HEK293 (cell line): ENCODE measurements at regions not wholly inside any gene's neighbourhood (a gene's known extent, or its start where the extent isn't known, plus 50 kb on each side); places are given as distances from the start of the nearest gene placed in this dataset.

ENCODE experiments used
- CTCF ChIA-PET: fragments of 350-600 bp; formaldehyde crosslinking; extraction: SDS; loops from one replicate; lab custom pipeline; 2021; ENCODE audit warnings: antibody characterized with exemption; lab: Yijun Ruan, JAX
- POLR2A ChIA-PET: fragments of 300-600 bp; formaldehyde crosslinking; extraction: SDS; loops from one replicate; lab custom pipeline; 2020; ENCODE audit warnings: antibody characterized with exemption, inconsistent platforms; lab: Yijun Ruan, JAX
- H3K27ac ChIP-seq: fragments of 200-500 bp; sonication (Bioruptor generic); 2 replicates; pipeline ENCODE4 v1.5.1; 2014; ENCODE audit warnings: low read depth, low read length, control low read depth, inconsistent platforms; ENCODE audit errors: extremely low read depth
- H3K36me3 ChIP-seq, 2 experiments: fragments of 200-500 bp in 1 of 2; sonication (Bioruptor generic) in 1 of 2; 1 replicate in 1 of 2; 2 replicates in 1 of 2; pipeline ENCODE4 v1.5.1; 2014 to 2017; ENCODE audit warnings: inconsistent platforms in 2 of 2, low read length in 2 of 2; ENCODE audit not compliant: control insufficient read depth in 2 of 2, insufficient read depth in 1 of 2
- H3K4me1 ChIP-seq: fragments of 200-500 bp; sonication (Bioruptor generic); 2 replicates; pipeline ENCODE4 v1.5.1; 2014; ENCODE audit warnings: mild to moderate bottlenecking, low read length, inconsistent platforms; ENCODE audit not compliant: control insufficient read depth, insufficient read depth
- H3K4me3 ChIP-seq: 2 replicates; pipeline ENCODE4 v1.5.1; 2011; ENCODE audit warnings: low read depth, mild to moderate bottlenecking, control low read depth, low read length, moderate library complexity
- H3K9me3 ChIP-seq: fragments of 200-500 bp; sonication (Bioruptor generic); 2 replicates; pipeline ENCODE4 v1.5.1; 2014; ENCODE audit warnings: low read depth, low read length, inconsistent platforms; ENCODE audit not compliant: control insufficient read depth, insufficient read depth
- FEZF1 ChIP-seq: fragments of 450-650 bp; formaldehyde crosslinking; IDR thresholded peaks from 2 replicates; pipeline ENCODE4 v1.5.1; 2016; ENCODE audit warnings: missing biosample characterization, missing genetic modification characterization
- GLI2 ChIP-seq: fragments of 450-650 bp; formaldehyde crosslinking; IDR thresholded peaks from 2 replicates; pipeline ENCODE4; 2017; ENCODE audit warnings: missing biosample characterization, missing genetic modification characterization, low read depth, borderline replicate concordance
- HOXD13 ChIP-seq: sonication (generic); formaldehyde crosslinking; IDR thresholded peaks from 2 replicates; pipeline ENCODE4 v1.8.0; 2022; ENCODE audit warnings: missing genetic modification reagents, borderline replicate concordance
- KLF17 ChIP-seq: fragments of 450-650 bp; formaldehyde crosslinking; IDR thresholded peaks from 2 replicates; pipeline ENCODE4 v1.5.1; 2016; ENCODE audit warnings: missing biosample characterization, missing genetic modification characterization
- MYNN ChIP-seq: fragments of 450-650 bp; formaldehyde crosslinking; IDR thresholded peaks from 2 replicates; pipeline ENCODE4 v1.5.1; 2016; ENCODE audit warnings: missing biosample characterization, missing genetic modification characterization, borderline replicate concordance
- OSR2 ChIP-seq: fragments of 450-650 bp; formaldehyde crosslinking; IDR thresholded peaks from 2 replicates; pipeline ENCODE4 v1.5.1; 2016; ENCODE audit warnings: missing biosample characterization, missing genetic modification characterization
- ZBTB11 ChIP-seq: fragments of 450-650 bp; formaldehyde crosslinking; conservative IDR thresholded peaks from 2 replicates; pipeline ENCODE4 v1.5.1; 2016; ENCODE audit warnings: low read depth, missing biosample characterization, missing genetic modification characterization
- ZBTB20 ChIP-seq: fragments of 450-650 bp; formaldehyde crosslinking; IDR thresholded peaks from 2 replicates; pipeline ENCODE4 v1.5.1; 2016; ENCODE audit warnings: missing biosample characterization, missing genetic modification characterization
- ZBTB21 ChIP-seq: fragments of 450-650 bp; formaldehyde crosslinking; IDR thresholded peaks from 2 replicates; pipeline ENCODE4 v1.5.1; 2017; ENCODE audit warnings: missing biosample characterization, missing genetic modification characterization
- ZEB2 ChIP-seq: fragments of 450-650 bp; formaldehyde crosslinking; IDR thresholded peaks from 2 replicates; pipeline ENCODE4 v1.5.1; 2016; ENCODE audit warnings: missing biosample characterization, missing genetic modification characterization
- ZFP3 ChIP-seq: fragments of 450-650 bp; formaldehyde crosslinking; IDR thresholded peaks from 2 replicates; pipeline ENCODE4 v1.5.1; 2016; ENCODE audit warnings: low read depth, missing biosample characterization, missing genetic modification characterization
- ZNF140 ChIP-seq: fragments of 450-650 bp; formaldehyde crosslinking; IDR thresholded peaks from 2 replicates; pipeline ENCODE4 v1.5.1; 2016; ENCODE audit warnings: missing biosample characterization, missing genetic modification characterization
- ZNF266 ChIP-seq: fragments of 450-650 bp; formaldehyde crosslinking; IDR thresholded peaks from 2 replicates; pipeline ENCODE4 v1.5.1; 2016; ENCODE audit warnings: missing biosample characterization, missing genetic modification characterization, low read depth
- ZNF280D ChIP-seq: fragments of 450-650 bp; formaldehyde crosslinking; IDR thresholded peaks from 2 replicates; pipeline ENCODE4 v1.5.1; 2016; ENCODE audit warnings: missing biosample characterization, missing genetic modification characterization
- ZNF391 ChIP-seq: fragments of 450-650 bp; formaldehyde crosslinking; IDR thresholded peaks from 2 replicates; pipeline ENCODE4 v1.5.1; 2016; ENCODE audit warnings: low read depth, missing biosample characterization, missing genetic modification characterization, borderline replicate concordance
- ZNF501 ChIP-seq: fragments of 450-650 bp; formaldehyde crosslinking; IDR thresholded peaks from 2 replicates; pipeline ENCODE4 v1.5.1; 2016; ENCODE audit warnings: missing biosample characterization, missing genetic modification characterization
- ZNF792 ChIP-seq: fragments of 450-650 bp; formaldehyde crosslinking; IDR thresholded peaks from 2 replicates; pipeline ENCODE4 v1.5.1; 2016; ENCODE audit warnings: missing biosample characterization, missing genetic modification characterization
- TF ChIP-seq, protein P1 (sequence below): sonication (generic); formaldehyde crosslinking; IDR thresholded peaks from 2 replicates; pipeline ENCODE4 v1.8.1; 2022; ENCODE audit warnings: mild to moderate bottlenecking, moderate library complexity, missing genetic modification reagents

DNA sequence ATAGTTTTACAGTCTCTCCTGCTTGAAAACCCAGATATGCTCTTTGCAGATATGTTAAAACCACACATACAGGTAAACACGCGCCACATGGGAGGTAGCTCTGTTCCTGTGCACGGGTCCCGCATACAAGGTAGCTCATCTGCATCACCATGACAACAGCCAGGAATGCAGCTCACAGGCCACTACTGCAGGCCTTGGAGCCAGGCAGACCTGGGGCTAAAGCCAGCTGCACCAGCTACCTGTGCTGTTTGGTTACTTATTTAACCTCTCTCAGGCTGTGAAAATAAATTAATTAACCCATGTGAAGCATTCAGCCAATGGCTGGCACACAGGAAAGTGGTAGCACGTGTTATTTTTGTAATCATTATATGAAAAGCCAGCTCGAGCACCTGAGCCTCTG, 428.3 kb downstream of the TNS3 start:
- TF ChIP-seq ZBTB11, result no peak
- no peak for TF ChIP-seq ZNF140
- TF ChIP-seq, protein P1, sequence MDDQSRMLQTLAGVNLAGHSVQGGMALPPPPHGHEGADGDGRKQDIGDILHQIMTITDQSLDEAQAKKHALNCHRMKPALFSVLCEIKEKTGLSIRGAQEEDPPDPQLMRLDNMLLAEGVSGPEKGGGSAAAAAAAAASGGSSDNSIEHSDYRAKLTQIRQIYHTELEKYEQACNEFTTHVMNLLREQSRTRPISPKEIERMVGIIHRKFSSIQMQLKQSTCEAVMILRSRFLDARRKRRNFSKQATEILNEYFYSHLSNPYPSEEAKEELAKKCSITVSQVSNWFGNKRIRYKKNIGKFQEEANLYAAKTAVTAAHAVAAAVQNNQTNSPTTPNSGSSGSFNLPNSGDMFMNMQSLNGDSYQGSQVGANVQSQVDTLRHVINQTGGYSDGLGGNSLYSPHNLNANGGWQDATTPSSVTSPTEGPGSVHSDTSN (CRISPR knock-in tag), result no peak
- no peak for TF ChIP-seq ZNF280D (tag by site-specific recombination)
- TF ChIP-seq ZFP3 (tag by site-specific recombination), result no peak
- CTCF ChIA-PET, result interaction anchor here (1.1 kb wide), 1 partner anchor 45 kb away, joined by 3 read pairs; no protein-coding TSS in a partner anchor
- POLR2A ChIA-PET, result no interaction called here
- no peaks in the 10 kb centered on the region for H3K36me3 ChIP-seq
- no peaks in the 10 kb centered on the region for H3K4me1 ChIP-seq
- H3K4me3 ChIP-seq, result no peak overlapping the region
- H3K9me3 ChIP-seq, result no peaks in the 10 kb centered on the region
- H3K27ac ChIP-seq, result no peak overlapping the region

DNA sequence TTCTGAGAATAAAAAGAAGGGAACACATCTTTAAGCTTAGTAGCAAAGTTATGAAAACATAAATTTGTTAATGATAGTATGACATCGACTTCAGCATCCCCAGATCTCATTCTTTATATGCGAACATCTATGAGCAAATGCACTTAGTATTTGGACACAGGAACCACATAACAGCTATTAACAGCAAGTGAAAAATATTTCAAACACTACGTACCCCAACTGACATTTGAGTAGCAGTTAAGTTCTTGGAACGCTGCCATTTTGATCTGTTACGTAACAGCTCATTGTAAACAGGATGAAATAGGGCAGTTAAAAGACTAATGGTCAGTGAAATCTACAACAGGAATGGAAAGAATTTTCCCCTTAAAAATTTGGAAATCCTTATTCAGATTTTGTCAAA, 428.9 kb downstream of the TNS3 start:
- POLR2A ChIA-PET, result no interaction called here
- Histone ChIP-seq H3K9me3 (no peaks in the 10 kb centered on the region), H3K4me1 (no peaks in the 10 kb centered on the region), H3K27ac (no peak overlapping the region), H3K36me3 (no peaks in the 10 kb centered on the region), H3K4me3 (no peak overlapping the region)
- CTCF ChIA-PET, result interaction anchor here (0.5 to 1.7 kb wide), 4 partner anchors 45 to 800 kb away, joined by 3 to 6 read pairs (median 3); no protein-coding TSS in a partner anchor
- TF ChIP-seq FEZF1 (peak; percentile 43; the same call in 1 of the 2 replicates), ZBTB21 (tag by site-specific recombination) (0 out of 2 replicates have a peak, but pooled peaks have one; percentile 18), GLI2 (no peak)

GRCh38 chr7:47152307-47152706, 429.6 kb downstream of the TNS3 start:
- no peaks in the 10 kb centered on the region for H3K4me1 ChIP-seq
- TF ChIP-seq ZNF792 (tag by site-specific recombination), result no peak
- no peak for TF ChIP-seq MYNN (tag by site-specific recombination)
- no peak for TF ChIP-seq HOXD13 (CRISPR knock-in tag)
- TF ChIP-seq ZBTB20 (tag by site-specific recombination), result no peak
- no peak for TF ChIP-seq ZNF266
- no peak for TF ChIP-seq OSR2 (tag by site-specific recombination)
- no peak for TF ChIP-seq ZNF501 (tag by site-specific recombination)
- no peak for TF ChIP-seq ZNF391 (tag by site-specific recombination)
- TF ChIP-seq ZEB2 (tag by site-specific recombination), result no peak
- TF ChIP-seq KLF17 (tag by site-specific recombination), result no peak
- no peak overlapping the region for H3K27ac ChIP-seq
- CTCF ChIA-PET, result interaction anchor here (0.8 to 1.7 kb wide), 2 partner anchors 49 to 52 kb away, joined by 3 to 6 read pairs; no protein-coding TSS in a partner anchor
- POLR2A ChIA-PET, result no interaction called here
- H3K36me3 ChIP-seq, result no peaks in the 10 kb centered on the region
- no peaks in the 10 kb centered on the region for H3K9me3 ChIP-seq
- H3K4me3 ChIP-seq, result no peak overlapping the region
